Spleen (tissue), 7 donors: ENCODE measurements at regions not wholly inside any gene's neighbourhood (a gene's known extent, or its start where the extent isn't known, plus 50 kb on each side); places are given as distances from the start of the nearest gene placed in this dataset.

Experiments used
- POLR2AphosphoS5 ChIP-seq, 3 donors: sonication (generic); formaldehyde crosslinking; IDR thresholded peaks; one replicate each; pipeline ENCODE4 v1.5.1; 2017; ENCODE audit warnings: antibody characterized with exemption in 3 of 3
- TF ChIP-seq, protein P1 (sequence below), 11 experiments: fragments of 200-600 bp in 7 of 11; fragments of 450-650 bp in 4 of 11; sonication (generic) in 4 of 11; IDR thresholded peaks in 8 of 11; conservative IDR thresholded peaks in 3 of 11; 1 replicate in 7 of 11; 2 replicates in 4 of 11; pipeline versions ENCODE4 v1.4.0 to v1.8.0; 2016 to 2021; ENCODE audit warnings: antibody characterized with exemption in 11 of 11, inconsistent platforms in 4 of 11, mild to moderate bottlenecking in 1 of 11
- donor health status: DM: no; HTN: no; CAD: no; lungs with moderate emphysema.
- donor health status: DM: no; HTN: no; CAD: no.
- donor health status: DM: no; HTN: no; CAD: no.

DNA sequence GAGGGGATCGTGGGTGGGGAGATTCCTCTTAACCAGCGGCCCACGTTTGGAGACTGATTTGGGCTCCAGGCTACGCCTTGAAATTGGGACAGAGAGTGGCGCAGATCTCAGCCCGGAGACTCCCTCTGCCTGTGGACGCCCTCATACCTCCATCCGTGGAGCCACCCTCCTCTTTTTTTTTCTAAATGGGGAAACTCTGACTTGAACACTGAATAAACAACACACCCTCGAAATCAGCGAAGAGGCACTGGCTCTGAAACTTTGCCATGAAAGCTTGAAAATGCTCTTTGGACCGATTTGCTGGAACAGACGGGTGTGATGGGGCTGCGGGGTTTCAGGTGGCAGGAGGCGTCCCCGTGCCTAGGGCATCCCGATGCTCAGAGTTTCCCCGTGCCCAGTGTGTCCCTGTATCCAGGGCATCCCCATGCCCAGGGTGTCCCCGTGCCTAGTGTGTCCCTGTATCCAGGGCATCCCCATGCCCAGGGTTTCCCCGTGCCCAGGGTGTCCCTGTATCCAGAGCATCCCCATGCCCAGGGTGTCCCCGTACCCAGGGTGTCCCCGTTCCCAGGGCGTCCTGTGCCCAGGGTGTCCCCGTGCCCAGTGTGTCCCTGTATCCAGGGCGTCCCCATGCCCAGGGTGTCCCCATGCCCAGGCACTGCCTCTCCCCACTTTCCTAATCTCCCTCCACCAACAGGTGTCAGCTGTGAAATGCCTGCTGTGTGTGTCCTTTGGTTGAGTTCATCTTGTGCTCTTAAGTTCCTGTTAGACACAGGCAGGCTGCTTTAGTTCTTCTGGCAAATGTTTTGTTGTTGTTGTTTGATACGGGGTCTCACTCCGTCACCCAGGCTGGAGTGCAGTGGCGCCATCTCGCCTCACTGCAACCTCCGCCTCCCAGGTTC, 187.0 kb downstream of the SEC14L1 start:
- no peak for TF ChIP-seq POLR2AphosphoS5 (IDR thresholded peaks at IDR 0.05)
- TF ChIP-seq, protein P1, sequence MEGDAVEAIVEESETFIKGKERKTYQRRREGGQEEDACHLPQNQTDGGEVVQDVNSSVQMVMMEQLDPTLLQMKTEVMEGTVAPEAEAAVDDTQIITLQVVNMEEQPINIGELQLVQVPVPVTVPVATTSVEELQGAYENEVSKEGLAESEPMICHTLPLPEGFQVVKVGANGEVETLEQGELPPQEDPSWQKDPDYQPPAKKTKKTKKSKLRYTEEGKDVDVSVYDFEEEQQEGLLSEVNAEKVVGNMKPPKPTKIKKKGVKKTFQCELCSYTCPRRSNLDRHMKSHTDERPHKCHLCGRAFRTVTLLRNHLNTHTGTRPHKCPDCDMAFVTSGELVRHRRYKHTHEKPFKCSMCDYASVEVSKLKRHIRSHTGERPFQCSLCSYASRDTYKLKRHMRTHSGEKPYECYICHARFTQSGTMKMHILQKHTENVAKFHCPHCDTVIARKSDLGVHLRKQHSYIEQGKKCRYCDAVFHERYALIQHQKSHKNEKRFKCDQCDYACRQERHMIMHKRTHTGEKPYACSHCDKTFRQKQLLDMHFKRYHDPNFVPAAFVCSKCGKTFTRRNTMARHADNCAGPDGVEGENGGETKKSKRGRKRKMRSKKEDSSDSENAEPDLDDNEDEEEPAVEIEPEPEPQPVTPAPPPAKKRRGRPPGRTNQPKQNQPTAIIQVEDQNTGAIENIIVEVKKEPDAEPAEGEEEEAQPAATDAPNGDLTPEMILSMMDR (IDR thresholded peaks at IDR 0.05 in 8 of 11, conservative IDR thresholded peaks at IDR 0.05 in 3 of 11), result no peak
